ENCODE measurements at regions not wholly inside any gene's neighbourhood (a gene's known extent, or its start where the extent isn't known, plus 50 kb on each side); places are given as distances from the start of the nearest gene placed in this dataset.
"Not testable (repeated sequence)": the region's sequence is repeated elsewhere in the genome, so short reads cannot be mapped to it uniquely, and the experiment has no call there.

DNA sequence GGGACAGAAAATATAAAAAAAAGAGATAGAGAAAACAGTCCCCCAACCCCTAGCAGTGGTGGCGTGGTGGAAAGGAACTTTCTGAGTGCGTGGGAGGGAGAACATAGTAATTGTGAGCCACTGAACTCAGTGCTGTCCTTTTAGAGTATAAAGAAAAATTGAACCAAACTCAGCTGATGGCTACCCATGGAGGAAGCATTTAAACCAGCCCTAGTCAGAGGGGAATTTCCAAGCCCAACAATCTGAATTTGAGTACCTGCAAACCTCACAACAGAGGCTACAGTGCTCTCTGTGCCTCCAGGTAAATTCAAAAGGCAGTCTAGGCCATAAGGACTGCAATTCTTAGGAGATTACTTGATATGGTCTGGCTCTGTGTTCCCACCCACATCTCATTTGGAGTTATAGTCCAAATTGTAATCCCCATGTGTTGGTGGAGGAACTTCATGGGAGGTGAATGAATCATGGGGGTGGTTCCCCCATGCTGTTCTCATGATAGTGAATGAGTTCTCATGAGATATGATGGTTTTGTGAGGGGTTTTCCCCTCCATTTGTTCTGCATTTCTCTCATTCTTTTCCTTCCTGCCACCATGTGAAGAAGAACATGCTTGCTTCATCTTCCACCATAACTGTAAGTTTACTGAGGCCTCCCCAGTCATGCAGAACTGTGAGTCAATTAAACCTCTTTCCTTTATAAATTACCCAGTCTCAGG is 687.8 kb downstream of the FAM181B start:
- DNase-seq: no peak

- no peak for DNase-seq
Measured at GRCh38 chr11:82043316-82043715, 690.3 kb downstream of the FAM181B start.

DNA sequence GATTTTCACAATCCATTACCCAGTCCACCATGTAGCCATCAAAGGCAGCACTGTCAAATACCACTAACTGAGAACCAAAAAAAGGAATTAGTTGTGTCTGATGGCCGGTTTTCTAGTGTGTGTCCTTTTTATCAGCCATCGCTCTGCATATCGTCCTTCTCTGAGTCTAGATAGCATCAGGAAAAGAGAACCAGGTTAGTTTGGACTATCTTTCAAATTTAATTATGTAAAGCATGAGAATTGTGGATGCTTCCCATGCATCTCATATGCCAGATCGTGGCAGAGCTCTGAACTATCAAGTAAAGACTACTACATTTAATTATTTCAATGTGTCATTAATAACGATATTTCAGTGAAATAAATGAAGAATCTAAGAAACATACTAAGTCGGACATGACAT is 691.9 kb downstream of the FAM181B start:
- DNase-seq: no peak

DNA sequence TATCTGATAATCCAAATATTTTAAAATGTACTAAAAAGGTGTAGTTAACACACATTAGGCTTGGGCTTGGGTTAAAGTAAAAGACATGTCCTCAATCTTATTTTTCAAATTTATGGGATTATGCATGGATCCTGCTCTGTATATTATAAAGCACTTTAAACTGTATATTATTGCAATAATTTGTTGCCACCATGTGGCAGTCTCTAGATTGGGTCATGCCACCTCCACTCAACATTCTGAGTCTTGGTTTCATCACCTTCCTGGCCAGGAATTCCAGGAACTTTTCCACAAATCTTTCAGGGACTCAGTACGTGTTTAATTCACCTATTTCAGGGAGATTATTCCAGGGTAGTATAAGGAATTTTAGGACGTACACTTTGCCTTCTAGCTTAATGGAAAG is 695.5 kb downstream of the FAM181B start:
- DNase-seq: no peak

DNA sequence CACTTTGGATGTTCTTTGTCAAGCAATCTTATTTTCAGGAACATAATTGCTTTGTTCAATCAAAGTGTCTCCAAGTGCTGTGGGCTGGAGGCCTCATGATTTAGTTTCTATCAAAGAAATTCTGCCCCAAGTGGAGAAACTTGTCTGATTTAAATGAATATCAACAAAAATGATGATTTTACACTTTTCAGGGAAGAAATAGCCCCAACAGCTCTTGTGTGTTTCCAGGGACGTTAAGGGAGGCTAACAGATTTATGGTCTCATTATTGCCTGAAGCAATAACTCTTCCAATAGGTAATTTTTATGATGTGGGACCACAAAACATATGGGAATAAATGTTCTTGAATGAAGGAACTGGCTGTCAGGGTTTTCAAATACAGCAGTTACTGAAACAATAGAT is 699.1 kb downstream of the FAM181B start:
- no peak for DNase-seq

DNA sequence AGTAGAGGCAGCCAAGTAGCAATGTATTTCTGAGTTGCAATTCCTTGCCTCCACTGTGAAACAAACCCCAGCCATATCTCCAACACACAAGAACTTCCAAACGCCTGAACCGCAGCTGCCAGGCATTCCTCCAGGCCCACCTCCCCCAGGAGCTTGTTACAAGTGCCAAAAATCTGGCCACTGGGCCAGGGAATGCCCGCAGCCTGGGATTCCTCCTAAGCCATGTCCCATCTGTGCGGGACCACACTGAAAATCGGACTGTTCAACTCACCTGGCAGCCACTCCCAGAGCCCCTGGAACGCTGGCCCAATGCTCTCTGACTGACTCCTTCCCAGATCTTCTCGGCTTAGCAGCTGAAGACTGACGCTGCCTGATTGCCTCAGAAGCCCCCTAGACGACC is 706.3 kb downstream of the FAM181B start:
- not testable (repeated sequence) for DNase-seq

- no peak for DNase-seq
Measured at GRCh38 chr11:82024760-82025159, 708.9 kb downstream of the FAM181B start.

GRCh38 chr11:82012276-82012675 is 721.4 kb downstream of the FAM181B start:
- DNase-seq: no peak

DNA sequence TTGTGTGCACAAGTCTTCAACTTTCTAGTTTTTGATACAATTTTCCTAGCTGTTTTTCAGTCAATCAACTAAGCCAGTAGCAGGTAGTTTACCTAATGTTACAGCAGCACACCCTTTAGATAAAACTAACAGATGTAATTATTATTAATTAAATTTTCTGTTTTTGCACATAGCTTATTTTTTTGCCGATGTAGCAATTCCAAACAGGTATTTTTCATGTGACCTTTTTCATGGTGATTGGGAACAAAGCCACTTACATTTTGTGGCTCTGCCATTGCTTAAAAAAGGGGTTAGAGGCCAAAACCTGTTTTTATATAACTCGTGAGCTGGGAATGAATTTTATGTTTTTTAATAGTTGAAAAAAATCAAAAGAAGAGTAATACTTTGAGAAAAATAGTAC is 724.5 kb downstream of the FAM181B start:
- no peak for DNase-seq

- no peak for DNase-seq
Measured at GRCh38 chr11:82007521-82007920, 726.1 kb downstream of the FAM181B start.

DNA sequence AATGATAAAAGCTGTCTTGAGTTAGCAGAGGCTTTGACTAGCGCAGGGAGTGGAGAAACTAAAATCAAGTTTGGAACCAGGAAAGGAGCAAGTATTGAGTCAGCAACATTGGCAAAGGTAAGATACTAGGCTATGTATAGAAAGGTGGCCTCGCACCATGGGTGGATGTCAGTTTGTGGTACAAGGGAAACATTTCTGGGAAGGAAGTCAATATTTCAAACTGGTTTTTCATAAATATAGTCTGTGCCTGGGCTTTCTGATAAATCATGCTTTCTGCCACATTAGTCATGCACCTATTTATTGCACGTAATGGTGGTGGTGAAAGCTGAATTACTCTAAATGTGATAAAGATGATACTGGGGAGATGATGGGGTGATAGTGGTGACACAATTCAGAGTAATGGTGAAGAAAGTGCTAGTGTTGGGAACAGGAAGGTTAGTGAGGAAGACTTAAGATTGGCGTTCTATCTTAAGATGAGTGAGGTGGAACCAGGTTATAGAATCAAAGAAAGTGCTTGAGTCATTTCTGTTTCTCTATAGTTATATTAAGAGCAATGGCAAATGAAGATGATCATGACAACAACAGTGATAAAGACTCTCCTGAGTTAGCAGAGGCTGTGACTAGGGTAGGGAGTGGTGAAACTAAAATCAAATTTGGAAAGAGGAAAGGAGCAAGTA is 729.0 kb downstream of the FAM181B start:
- peak in 1 of 5 experiments; percentile 49 for DNase-seq

DNA sequence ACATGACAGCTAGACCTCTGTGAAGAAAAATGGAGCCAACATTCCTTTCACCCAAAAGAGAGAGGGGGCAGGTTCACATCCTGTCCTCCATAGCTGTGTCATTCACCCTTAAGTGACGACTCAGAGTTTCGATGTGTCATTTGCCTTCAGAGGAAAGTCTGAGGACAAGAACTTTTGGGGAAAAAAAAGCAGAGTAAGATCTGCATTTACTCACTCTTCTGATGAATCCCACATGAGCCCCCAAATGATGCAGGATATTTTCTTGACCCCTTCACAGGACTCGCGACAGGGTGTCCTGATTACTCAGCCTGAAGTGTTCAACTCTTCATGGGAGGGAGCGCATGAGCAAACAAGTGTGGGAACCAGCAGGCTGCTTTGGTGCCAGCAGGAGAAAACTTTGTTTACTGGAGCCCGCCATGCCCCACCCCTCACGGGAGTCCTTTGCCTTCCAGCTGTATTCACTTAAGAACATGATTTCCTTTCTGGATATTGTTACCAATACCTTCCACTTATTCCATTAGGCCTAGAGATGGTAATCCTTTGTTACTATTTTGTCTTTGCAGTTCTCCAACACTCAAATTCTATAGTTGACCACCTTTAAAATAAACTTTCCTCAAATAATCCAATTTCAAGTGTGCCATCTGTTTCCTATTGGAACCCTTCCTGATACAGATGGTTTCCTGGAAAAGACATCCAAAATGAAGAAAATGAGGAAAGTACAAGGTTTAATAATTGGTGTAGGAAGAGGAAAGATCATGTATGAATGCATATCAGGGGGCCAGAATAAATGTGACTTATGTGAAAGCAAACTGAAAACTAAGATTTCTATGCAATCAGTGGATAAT is 729.8 kb downstream of the FAM181B start:
- no peak for DNase-seq

- DNase-seq: no peak
Measured at GRCh38 chr11:82003024-82003423, 730.6 kb downstream of the FAM181B start.

GRCh38 chr11:81995889-81996288 is 737.8 kb downstream of the FAM181B start:
- DNase-seq: no peak

DNA sequence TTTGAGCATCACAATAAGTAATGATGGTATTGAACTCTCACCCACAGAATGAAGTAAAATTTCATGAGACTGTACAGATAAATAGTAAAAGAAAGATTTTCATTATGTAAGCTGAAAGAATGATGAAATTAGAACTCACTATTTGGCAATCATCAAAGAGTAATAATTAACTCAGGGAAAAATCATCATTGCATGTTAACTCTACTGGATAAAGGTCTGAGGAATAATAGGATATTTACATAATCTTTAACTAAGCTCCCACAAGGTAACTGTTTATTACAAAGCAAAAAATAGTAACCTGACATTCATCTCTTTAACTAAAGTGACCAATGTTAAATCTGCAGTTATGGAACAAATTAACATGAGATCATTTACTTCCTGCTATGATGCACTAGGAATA is 739.9 kb downstream of the FAM181B start:
- no peak for DNase-seq

DNA sequence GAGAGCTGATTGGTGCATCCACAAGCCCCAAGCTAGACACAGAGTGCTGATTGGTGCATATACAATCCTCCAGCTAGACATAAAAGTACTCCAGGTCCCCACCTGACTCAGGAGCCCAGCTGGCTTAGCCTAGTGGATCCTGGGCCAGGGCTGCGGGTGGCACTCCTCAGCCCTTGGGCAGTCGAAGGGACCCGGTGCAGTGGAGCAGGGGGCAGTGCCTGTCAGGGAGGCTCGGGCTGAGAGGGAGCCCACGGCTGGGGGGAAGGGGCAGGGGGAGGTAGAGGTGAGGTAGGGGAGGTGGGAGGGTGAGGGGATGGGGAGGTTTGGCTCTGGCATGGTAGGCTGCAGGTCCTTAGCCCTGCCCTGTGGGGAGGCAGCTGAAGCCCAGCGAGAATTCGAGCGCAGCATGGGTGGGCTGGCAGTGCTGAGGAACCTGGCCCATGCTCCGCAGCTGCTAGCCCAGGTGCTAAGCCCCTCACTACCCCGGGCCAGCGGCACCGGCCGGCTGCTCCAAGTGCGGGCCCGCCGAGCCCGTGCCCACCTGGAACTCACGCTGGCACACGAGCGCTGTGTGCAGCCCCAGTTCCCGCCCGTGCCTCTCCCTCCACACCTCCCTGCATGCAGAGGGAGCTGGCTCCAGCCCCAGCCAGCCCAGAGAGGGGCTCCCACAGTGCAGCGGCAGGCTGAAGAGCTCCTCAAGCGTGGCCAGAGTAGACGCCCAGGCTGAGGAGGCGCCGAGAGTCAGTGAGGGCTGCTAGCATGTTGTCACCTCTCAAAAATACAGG is 742.8 kb downstream of the FAM181B start:
- no peak for DNase-seq

- peak in 1 of 5 experiments; percentile 66 for DNase-seq
Measured at GRCh38 chr11:81989093-81989492, 744.6 kb downstream of the FAM181B start.

- DNase-seq: peak in 1 of 5 experiments; percentile 5
Measured at GRCh38 chr11:81987829-81988472, 745.7 kb downstream of the FAM181B start.

DNA sequence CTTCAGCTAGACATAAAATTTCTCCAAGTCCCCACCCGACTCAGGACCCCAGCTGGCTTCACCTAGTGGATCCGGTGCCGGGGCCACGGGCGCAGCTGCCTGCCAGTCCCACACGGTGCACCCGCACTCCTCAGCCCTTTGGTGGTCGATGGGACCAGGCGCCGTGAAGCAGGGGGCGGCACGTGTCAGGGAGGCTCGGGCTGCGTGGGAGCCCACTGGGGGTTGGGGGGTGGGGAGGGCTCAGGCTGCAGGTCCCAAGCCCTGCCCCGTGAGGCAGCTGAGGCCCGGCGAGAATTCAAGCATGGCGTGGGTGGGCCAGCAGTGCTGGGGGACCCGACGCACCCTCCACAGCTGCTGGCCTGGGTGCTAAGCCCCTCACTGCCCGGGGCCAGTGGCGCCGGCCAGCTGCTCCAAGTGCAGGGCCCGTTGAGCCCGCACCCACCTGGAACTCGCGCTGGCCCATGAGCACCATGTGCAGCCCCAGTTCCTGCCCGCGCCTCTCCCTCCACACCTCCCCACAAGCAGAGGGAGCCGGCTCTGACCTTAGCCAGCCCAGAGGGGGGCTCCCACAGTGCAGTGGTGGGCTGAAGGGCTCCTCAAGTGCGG is 747.0 kb downstream of the FAM181B start:
- no peak for DNase-seq

DNA sequence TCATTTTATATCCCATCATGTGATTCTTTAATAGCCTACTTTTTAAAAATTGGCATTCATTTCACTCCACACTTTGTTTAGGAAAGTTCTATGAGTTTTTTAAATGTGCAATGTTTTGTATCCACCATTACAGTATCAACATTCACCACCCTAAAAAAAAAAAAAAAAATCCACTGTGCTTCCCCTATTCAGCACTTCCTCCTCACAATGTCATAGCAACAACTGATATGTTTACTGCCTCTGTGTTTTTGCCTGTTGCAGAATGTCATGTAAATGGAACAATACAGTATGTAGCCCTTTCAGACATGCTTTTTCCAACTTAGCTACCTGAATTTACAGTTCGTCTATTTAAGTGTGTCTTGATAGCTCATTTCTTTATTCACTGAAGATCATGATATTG is 754.2 kb downstream of the FAM181B start:
- DNase-seq: no peak

DNA sequence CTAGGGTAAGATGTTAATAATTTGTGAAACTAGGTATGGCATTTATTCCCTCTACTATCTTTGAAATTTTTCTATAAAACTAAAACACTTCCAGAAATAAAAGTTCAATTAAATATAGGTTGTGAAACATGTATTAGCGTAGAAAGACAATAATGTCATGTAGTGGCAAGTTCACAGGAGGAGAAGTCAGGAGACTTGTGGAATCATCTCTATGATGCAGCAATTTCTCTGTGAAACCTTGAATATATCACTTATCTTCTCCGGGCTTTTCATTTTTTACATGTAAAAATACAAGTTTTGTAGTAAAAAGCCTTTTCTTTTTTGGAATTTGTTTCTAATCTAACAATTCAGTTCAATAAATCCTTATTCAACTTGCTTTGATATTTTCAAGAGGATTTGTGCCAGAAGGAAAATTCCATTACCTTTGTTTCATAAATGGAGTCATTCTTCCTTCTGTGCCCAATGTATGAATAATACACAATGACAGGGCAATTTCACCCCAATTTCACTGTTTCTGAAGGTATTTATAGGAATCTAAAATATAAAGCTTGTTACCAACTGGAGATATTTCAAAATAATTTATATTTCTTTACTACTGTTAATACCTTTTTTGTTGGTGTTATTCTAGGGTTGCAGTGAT is 758.3 kb downstream of the FAM181B start:
- DNase-seq: no peak
